K562 (cell line): ENCODE measurements at regions not wholly inside any gene's neighbourhood (a gene's known extent, or its start where the extent isn't known, plus 50 kb on each side); places are given as distances from the start of the nearest gene placed in this dataset.
"Not testable (repeated sequence)": the region's sequence is repeated elsewhere in the genome, so short reads cannot be mapped to it uniquely, and the experiment has no call there.

Experiments used
- CBX1 ChIP-seq: sonication (generic); IDR thresholded peaks from 2 replicates; pipeline ENCODE4 v1.6.1; 2016; ENCODE audit warnings: antibody characterized with exemption, low read depth, mild to moderate bottlenecking
- CEBPG ChIP-seq, 3 experiments: fragments of 200-800 bp in 1 of 3; sonication (Bioruptor generic) in 1 of 3; sonication (generic) in 1 of 3; formaldehyde crosslinking in 1 of 3; IDR thresholded peaks in 2 of 3; conservative IDR thresholded peaks in 1 of 3; 2 replicates each; pipeline versions ENCODE4 v1.6.1 to v1.8.0; 2016 to 2022; ENCODE audit warnings: missing compliant biosample characterization in 2 of 3, missing genetic modification characterization in 2 of 3, mild to moderate bottlenecking in 1 of 3, missing genetic modification reagents in 1 of 3
- CSDE1 ChIP-seq, 2 experiments: fragments of 450-650 bp; IDR thresholded peaks; 2 replicates each; pipeline ENCODE4 v1.6.1; 2016; ENCODE audit warnings: mild to moderate bottlenecking in 1 of 2
- HCFC1 ChIP-seq: IDR thresholded peaks from 2 replicates; pipeline ENCODE4 v1.6.1; 2012; ENCODE audit warnings: low read depth, low read length, improper control_type of control experiment
- ID3 ChIP-seq, 2 experiments: fragments of 250-450 bp in 1 of 2; fragments of 450-650 bp in 1 of 2; sonication (Bioruptor Pico) in 1 of 2; IDR thresholded peaks; 2 replicates each; pipeline versions ENCODE4 v1.6.1 to v1.8.0; 2016 to 2021; ENCODE audit warnings: mild to moderate bottlenecking in 2 of 2, moderate library complexity in 2 of 2, missing compliant biosample characterization in 1 of 2, missing genetic modification characterization in 1 of 2
- ILF3 ChIP-seq: fragments of 450-650 bp; IDR thresholded peaks from 2 replicates; pipeline ENCODE4 v1.6.1; 2018; ENCODE audit warnings: antibody characterized with exemption, mild to moderate bottlenecking, moderate library complexity, borderline replicate concordance
- MBD2 ChIP-seq: sonication (generic); IDR thresholded peaks from 2 replicates; pipeline ENCODE4 v1.6.1; 2016; ENCODE audit warnings: low read depth, borderline replicate concordance
- MED1 ChIP-seq: sonication (generic); formaldehyde crosslinking; IDR thresholded peaks from 2 replicates; pipeline ENCODE4 v1.8.1; 2023; ENCODE audit warnings: missing genetic modification reagents, borderline replicate concordance
- MYC ChIP-seq, 2 experiments: fragments of 250-450 bp in 1 of 2; sonication (Bioruptor Pico) in 1 of 2; IDR thresholded peaks; 2 replicates each; pipeline versions ENCODE4 v1.5.1 to v1.6.1; 2012 to 2021; ENCODE audit warnings: low read depth in 2 of 2, borderline replicate concordance in 1 of 2, improper control_type of control experiment in 1 of 2, low read length in 1 of 2, mild to moderate bottlenecking in 1 of 2, moderate library complexity in 1 of 2
- NCOA4 ChIP-seq: fragments of 450-650 bp; IDR thresholded peaks from 2 replicates; pipeline ENCODE4 v1.6.1; 2018; ENCODE audit warnings: mild to moderate bottlenecking; ENCODE audit not compliant: partially characterized antibody
- NFE2 ChIP-seq: IDR thresholded peaks from 2 replicates; pipeline ENCODE4 v1.6.1; 2014; ENCODE audit warnings: antibody characterized with exemption, low read depth
- PHF21A ChIP-seq: fragments of 450-650 bp; IDR thresholded peaks from 2 replicates; pipeline ENCODE4 v1.6.1; 2017; ENCODE audit warnings: low read depth, borderline replicate concordance
- PML ChIP-seq: IDR thresholded peaks from 2 replicates; pipeline ENCODE4 v1.6.1; 2012; ENCODE audit warnings: low read length, inconsistent platforms
- RNF219 ChIP-seq: fragments of 250-450 bp; sonication (Bioruptor Pico); IDR thresholded peaks from 2 replicates; pipeline ENCODE4 v1.5.0; 2022; ENCODE audit warnings: mild to moderate bottlenecking
- SOX6 ChIP-seq: fragments of 450-650 bp; IDR thresholded peaks from 2 replicates; pipeline ENCODE4 v1.6.1; 2014; ENCODE audit warnings: mild to moderate bottlenecking
- SUPT5H ChIP-seq: fragments of 450-650 bp; IDR thresholded peaks from 2 replicates; pipeline ENCODE4 v1.6.1; 2016
- THRAP3 ChIP-seq: fragments of 450-650 bp; IDR thresholded peaks from 2 replicates; pipeline ENCODE4 v1.6.1; 2016; ENCODE audit warnings: mild to moderate bottlenecking, inconsistent platforms, borderline replicate concordance
- ZNF436 ChIP-seq: fragments of 250-450, 450-650 bp; sonication (Bioruptor Pico); formaldehyde crosslinking; IDR thresholded peaks from 2 replicates; pipeline ENCODE4 v1.7.0; 2020; ENCODE audit warnings: mild to moderate bottlenecking
- ZNF445 ChIP-seq: fragments of 250-450 bp; sonication (Bioruptor Pico); IDR thresholded peaks from 2 replicates; pipeline ENCODE4 v1.4.0; 2020; ENCODE audit warnings: low read depth, mild to moderate bottlenecking, moderate library complexity
- ZNF586 ChIP-seq: fragments of 450-650 bp; formaldehyde crosslinking; conservative IDR thresholded peaks from 2 replicates; pipeline ENCODE4 v1.4.0; 2020; ENCODE audit warnings: mild to moderate bottlenecking, moderate library complexity
- ZSCAN29 ChIP-seq: fragments of 450-650 bp; IDR thresholded peaks from 2 replicates; pipeline ENCODE4 v1.6.1; 2017

GRCh38 chr1:144523661-144524407, 62.4 kb upstream of the NBPF15 start (continued):
- peak; percentile 51; the same call in 1 of the 2 replicates for TF ChIP-seq THRAP3
- TF ChIP-seq ZSCAN29: 0 out of 2 replicates have a peak, but pooled peaks have one; percentile 31
- TF ChIP-seq MYC (IDR thresholded peaks at IDR 0.05; ENCODE audit: low read depth, low read length): 0 out of 2 replicates have a peak, but pooled peaks have one; percentile 18
- TF ChIP-seq MYC (CRISPR knock-in tag; IDR thresholded peaks at IDR 0.05; ENCODE audit: borderline replicate concordance, low read depth); ID3 (CRISPR knock-in tag; IDR thresholded peaks at IDR 0.05): not testable (repeated sequence)
- TF ChIP-seq SOX6: peak; percentile 71
- peak; percentile 98 for TF ChIP-seq PML
- peak; percentile 72 for TF ChIP-seq NCOA4
- TF ChIP-seq ZNF445 (CRISPR knock-in tag): 0 out of 2 replicates have a peak, but pooled peaks have one; percentile 47
- peak; percentile 54; the same call in 1 of the 2 replicates for TF ChIP-seq ILF3
- peak in 1 of 2 experiments; percentile 79; a peak in 2 of 4 replicates for TF ChIP-seq CSDE1 (IDR thresholded peaks at IDR 0.05)
- TF ChIP-seq RNF219 (CRISPR knock-in tag): 0 out of 2 replicates have a peak, but pooled peaks have one; percentile 51
- peak; percentile 43; the same call in 1 of the 2 replicates for TF ChIP-seq CEBPG (CRISPR knock-in tag; IDR thresholded peaks at IDR 0.05)
- peak; percentile 51 to 66; a peak in 3 of 4 replicates for TF ChIP-seq CEBPG (tag; conservative IDR thresholded peaks at IDR 0.05 in 1 of 2, IDR thresholded peaks at IDR 0.05 in 1 of 2)
- TF ChIP-seq ZNF436: peak; percentile 57; the same call in 1 of the 2 replicates
- peak; percentile 93; the same call in 1 of the 2 replicates for TF ChIP-seq MED1 (CRISPR knock-in tag)
- TF ChIP-seq PHF21A: peak; percentile 40; the same call in 1 of the 2 replicates
- peak; percentile 41; the same call in 1 of the 2 replicates for TF ChIP-seq ID3 (tag; IDR thresholded peaks at IDR 0.05)
- peak; percentile 90 for TF ChIP-seq MBD2
- TF ChIP-seq NFE2: peak; percentile 31; the same call in 1 of the 2 replicates
- peak; percentile 100 for TF ChIP-seq CBX1
- TF ChIP-seq ZNF586 (CRISPR knock-in tag): 0 out of 2 replicates have a peak, but pooled peaks have one; percentile 38
- TF ChIP-seq HCFC1: 0 out of 2 replicates have a peak, but pooled peaks have one; percentile 37
- peak; percentile 100 for TF ChIP-seq SUPT5H
